Spleen (tissue), 3 donors: ENCODE measurements at regions not wholly inside any gene's neighbourhood (a gene's known extent, or its start where the extent isn't known, plus 50 kb on each side); places are given as distances from the start of the nearest gene placed in this dataset.

Experiments
- POLR2A ChIP-seq, 3 donors: fragments of 450-650 bp; IDR thresholded peaks; one replicate each; pipeline ENCODE4 v1.5.1; 2017; ENCODE audit warnings: antibody characterized with exemption in 3 of 3, mild to moderate bottlenecking in 1 of 3
- POLR2AphosphoS5 ChIP-seq, 3 donors: sonication (generic); formaldehyde crosslinking; IDR thresholded peaks; one replicate each; pipeline ENCODE4 v1.5.1; 2017; ENCODE audit warnings: antibody characterized with exemption in 3 of 3

DNA sequence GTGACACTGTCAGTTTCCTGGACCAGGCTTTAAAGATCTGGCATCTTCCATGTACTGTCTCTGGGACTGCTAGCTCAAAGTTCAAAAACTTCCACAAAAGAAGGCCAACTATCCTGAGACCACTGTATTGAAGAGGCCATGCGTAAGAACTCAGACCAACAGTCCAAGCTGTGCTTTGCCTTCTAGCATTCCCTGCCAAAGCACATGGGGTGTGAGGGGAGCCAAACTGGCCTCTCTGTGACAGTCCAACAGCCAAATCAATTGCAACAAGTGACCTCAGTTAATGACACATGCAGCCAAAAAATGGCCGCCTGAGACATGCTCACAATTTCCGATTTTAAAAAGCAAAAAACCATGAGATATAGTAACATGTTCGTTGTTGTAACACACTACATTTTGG is 160.3 kb upstream of the CDH19 start:
- no peak for TF ChIP-seq POLR2AphosphoS5 (IDR thresholded peaks at IDR 0.05)
- TF ChIP-seq POLR2A (IDR thresholded peaks at IDR 0.05): no peak
